HG03108 (cell line): ENCODE measurements at regions not wholly inside any gene's neighbourhood (a gene's known extent, or its start where the extent isn't known, plus 50 kb on each side); places are given as distances from the start of the nearest gene placed in this dataset.

ENCODE experiments used
- ATAC-seq: cut with Tn5 transposase; IDR thresholded peaks from one replicate; pipeline ENCODE4 v1.9.1; 2021; ENCODE audit warnings: moderate library complexity; ENCODE audit not compliant: unreplicated experiment

DNA sequence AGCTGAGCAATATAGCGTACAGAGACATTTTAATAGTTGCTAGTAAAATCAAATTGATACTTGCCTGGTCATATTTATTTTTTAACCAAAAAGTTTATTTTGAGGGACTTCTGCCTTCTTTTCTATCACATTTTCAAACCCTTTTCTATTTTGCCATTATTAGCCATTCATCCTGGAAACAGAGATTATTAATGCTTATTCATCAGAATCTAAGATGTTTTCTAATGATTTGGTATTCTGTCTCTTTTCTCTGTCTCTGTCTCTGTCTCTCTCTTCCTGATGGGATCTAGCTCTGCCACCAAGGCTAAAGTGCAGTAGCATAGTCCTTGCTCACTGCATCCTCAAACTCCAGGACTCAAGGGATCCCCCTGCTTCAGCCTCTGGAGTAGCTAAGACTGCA is 871.3 kb upstream of the CDH8 start:
- ATAC-seq, result no peak

DNA sequence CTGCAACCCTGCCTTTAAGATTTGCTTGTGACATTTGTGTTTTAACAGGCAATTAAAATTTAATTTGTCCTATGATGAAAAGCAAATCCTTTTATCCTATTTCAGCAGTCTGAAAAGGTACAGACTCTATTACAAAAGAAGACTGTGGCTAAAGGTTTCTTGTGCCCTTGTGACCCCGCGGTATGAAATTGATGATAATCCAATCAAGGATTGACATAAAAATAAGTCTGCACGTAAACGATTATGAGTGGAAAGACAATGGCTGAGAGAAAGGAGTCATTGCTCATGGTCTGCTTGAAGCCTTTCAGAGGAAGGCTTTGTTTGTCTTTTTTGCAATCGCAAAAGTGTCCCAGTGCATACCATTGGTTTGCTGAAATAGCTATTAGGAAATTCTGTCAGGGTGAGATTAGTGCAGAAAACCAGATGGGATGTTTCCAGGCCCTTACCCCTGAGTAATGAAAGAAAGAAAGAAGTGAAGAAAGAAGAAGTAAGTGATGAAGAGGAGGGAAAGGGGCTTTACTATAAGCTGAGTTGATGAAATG is 867.8 kb upstream of the CDH8 start:
- ATAC-seq, result no peak

DNA sequence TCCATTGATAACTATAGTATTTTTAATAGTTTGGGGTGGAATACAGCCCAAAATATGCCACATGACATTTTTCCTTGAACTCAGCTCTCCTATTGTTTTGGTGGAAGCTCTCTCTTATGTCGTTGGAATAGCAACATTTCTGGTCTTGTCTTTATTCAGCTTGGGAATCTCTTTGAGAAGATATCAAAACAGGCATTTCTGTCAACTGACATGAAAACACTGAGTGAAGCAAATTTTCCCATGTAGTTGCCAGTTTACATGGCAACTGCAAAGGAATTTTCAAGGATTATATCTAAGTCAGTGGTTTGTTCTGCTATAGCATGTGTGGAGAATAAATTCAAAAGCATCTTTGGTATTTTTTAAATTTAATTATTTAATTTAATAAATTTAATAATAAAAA is 863.5 kb upstream of the CDH8 start:
- ATAC-seq, result no peak

DNA sequence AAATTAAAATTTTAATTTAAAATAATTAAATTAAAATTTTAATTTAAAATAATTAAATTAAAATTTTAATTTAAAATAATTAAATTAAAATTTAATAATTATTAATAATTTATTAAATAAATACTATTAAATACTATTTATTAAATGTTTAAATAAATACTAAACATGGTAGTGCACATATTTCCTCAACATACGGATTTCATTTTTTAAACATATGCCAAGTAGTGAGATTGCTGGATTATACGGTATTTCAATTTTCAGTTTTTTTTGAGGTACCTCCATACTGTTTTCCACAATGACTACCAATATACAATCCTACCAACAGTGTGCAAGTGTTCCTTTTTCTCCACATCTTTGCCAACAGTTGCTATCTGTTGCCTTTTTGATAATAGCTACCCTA is 852.9 kb upstream of the CDH8 start:
- ATAC-seq, result no peak

DNA sequence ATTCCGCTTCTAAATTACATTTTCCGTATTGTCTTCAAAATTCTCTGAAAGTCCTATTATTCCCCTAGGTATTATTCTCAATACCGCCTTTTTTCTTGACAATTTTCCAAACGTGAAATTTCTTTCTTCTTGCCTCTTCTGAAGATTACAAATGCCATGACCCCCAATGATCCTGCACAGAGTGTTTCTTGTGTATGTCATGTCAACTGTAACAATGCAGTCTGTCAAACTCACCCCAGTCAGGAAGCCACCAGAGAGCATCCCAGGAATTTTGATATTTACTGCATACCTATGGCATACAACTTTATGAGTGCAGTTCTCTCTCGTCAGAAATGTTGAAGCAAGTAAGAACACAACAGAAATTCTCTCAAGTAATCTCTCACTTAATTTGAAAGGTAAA is 847.3 kb upstream of the CDH8 start:
- ATAC-seq, result no peak

DNA sequence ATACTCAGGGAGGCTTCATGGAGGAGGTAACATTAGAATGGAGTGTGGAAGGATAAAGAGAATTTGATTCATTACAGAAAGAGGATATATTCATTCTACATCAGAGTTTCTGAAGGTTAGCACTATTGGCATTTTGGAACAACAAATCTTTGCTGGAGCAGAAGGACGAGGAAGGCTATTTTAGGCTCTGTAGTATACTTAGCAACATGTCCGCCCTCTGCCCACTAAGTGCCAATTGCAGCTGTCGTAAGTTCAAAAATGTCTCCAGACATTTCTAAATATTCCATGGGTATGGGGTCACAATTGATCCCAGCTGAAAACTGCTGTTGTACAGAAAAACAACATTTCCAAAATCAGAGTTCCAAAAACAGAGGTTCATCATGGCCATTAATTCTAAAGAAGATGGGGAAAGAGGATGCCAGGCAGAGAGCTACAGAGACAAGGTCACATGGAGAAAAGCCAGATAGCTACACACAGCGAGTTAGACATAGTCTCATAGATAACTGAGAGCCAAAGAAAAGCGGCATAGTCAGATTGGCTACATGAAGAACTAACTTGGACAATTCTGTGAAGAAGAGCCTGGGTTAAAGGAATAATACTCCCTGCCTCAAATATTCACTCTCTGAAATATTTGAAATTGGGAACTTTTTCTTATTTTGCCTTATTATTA is 846.4 kb upstream of the CDH8 start:
- ATAC-seq, result no peak

DNA sequence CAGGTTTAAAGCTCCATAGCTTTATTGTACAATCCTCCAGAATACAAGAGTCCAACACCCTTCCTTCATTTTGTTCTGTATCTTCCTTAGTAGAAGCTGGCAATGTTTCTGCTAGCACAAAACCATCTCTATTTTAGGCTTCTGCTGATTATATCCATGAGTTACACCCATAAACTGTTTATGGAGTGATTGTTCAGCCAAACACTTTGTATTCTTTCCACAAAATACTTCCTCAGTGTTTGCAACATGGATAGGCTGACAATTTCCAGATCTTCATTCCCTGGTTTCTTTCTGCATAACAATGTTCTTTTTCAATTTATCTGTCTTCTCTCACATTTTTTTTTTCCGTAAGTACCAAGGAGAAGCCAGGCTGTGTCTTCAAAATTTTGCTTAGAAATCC is 839.9 kb upstream of the CDH8 start:
- ATAC-seq, result no peak

DNA sequence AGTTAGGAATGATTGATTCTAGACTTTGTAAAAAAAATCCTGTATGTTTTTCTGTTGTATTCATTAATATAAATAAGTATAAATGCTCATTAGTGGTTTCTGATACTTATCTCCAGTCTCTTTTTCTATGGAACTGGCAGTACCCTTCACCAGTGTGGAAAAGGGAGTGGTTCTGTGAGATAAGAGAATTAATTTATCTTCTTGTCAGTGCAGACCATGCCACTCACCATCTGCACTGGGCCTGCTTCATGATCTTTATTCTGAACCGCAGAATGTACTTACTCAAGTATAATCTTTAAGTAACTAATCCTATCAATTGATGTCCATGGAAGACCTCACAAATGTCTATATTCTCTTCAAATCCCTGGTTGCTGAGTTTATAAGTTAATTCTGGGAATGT is 836.1 kb upstream of the CDH8 start:
- ATAC-seq, result no peak

DNA sequence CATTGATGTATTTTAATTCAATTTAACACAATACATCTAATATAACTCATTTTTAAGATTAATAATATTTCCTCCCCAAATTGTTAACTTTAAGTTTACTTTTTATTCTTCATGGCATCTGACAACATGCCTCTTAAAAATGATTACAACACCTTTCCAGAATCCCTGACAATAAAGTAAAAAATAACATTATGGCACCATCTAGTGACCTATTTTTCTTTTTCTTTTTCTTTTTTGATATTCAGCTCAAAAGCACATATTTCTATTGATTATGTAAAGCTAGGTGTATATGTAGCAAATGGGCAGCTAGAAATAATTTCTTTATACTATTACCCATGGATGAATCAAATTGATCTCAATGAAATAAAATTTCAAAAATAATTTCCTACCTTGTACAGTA is 834.3 kb upstream of the CDH8 start:
- ATAC-seq, result no peak

DNA sequence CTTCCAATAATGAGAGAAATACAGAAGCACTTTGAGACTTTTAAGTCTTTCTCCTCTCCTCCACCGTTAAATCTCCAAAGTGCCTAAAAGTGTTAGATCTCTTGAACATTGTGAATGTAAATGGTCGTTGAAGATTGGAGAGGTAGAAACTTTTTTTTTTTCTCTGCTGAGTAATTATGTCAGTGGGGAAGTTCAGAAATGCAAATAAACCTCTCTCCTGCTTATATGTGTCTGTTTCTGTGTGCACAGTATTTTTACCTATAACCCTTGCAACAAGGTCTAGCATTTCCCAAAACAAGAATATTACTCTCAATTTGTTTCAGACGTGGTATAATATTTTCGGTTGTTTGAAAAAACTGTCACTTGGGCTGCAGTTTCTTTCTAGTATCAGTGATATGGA is 833.6 kb upstream of the CDH8 start:
- no peak for ATAC-seq

DNA sequence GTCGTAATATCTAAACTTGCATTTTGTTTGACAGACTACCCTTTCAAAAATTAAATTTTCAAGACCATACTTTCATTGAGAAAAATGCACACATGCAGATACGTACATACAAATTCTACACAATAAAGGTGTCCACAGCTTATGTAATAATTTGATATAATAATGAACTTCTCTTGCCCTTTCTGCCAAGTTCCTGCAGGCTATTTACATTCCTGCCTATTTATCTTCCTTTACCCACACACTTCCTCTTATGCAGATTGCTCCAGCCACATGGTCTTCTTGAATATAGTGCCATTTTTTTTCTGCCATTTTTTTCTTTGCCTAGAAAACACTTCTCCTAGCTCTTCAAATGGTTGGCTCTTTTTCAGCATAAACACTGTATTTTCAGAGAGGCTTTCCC is 826.9 kb upstream of the CDH8 start:
- no peak for ATAC-seq

DNA sequence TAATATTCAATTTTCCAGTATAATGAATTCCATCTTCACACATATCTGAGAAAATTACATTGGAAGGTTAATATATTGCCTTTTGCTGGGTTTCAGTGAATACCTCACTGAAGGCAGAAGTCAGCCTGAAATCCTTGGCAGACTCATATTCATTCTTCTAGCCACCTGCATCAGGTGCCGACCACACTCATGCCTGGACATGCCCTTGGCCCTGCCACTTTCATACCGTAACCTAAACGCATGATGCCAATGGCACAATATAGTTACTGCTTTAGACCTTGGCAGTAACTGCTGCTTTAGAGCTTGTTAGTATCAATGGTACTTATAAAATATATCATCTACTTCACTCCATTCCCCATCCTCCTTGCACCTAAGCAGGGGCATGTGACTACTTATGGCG is 817.6 kb upstream of the CDH8 start:
- ATAC-seq, result no peak

DNA sequence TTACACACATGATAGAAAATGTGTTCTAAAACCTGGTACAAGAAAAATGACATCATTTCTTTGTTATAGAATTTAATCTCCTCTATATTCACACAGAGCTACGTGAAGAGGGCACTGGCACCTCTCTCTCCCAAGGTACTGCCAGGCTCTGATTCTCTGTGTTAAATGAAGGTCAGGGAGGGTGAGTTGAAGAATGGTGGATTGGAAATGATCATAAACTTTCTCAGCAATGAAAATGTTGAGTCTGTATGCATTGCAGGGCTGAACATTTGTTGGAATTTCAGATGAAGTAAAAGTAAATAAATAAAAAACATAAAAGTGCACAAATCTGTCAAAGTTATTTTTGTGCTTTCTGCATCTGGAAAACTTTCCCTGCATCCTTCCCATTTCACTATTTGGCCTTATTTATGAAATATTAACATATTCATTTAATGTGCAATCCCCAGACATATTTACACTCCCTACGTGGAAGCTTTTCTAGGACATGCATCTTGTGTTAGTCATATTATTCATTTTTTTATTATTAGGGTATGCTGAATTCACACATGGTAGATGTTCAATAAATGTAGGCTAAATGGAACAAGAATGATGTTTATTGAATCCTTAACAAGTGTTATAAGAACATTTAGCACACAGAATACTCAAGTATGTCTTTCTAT is 810.3 kb upstream of the CDH8 start:
- ATAC-seq, result no peak

DNA sequence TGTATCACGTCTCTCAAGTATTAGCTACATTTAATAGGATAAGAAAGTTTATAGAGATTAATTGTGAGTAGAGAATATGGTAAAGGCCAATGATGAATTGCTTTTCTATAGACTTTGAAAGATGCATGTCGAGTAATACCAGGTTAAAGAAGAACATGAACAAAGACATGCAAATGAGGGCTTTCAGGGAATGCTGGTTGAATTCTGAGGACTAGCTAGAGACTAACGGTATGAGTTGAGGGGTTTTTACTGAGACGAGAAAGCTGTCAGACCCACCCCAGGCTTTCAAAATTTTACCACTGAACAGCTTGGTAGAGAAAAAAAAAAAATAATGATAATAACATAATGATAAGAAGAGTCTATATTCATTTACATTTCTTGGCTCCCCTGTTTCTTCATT is 796.0 kb upstream of the CDH8 start:
- ATAC-seq, result no peak

DNA sequence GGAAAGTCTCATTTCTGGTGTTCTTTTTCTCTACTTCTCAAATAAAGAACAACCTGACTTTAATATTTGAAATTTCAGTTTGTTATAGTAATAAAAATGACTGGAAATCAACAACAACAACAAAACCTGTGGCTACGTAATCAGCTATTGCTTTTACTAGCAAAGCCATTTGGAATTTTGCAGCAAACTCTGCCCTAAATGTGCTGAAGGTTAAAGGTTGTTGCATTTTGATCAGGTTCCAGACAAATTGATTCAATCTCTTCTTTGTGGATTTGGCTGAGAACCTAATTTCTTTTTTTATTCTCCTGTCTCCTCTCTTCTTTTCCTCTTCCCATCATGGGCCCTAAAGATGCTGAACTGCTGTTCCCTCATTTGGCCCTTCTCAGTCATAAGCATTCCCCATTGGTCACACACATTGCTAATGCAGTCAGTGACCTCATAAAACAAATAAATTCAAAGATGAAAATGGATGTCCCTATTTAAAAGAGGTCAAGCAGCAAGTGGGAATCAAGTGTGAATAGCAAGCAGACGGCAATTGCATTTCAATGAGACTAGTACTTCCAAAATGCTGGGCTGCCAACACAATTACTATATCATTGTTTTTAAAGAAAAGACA is 795.1 kb upstream of the CDH8 start:
- no peak for ATAC-seq

DNA sequence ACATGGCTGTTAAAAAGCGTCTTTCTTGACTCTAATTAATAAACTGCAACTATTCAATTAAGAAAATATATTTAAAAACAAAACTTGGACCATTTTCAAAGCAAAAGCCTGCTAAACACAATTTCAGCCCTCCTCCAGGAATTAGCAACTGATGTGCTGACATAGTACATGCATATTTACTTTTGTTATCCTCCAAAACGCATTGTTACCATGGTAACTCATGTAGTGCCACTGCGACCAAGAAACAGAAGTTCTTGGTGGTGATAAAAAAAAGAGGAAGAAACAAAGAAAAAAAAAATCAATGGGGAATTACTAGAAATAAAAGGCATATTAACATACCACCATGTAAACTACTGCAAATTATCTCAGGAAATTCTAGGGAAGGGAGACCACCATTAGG is 793.4 kb upstream of the CDH8 start:
- no peak for ATAC-seq

DNA sequence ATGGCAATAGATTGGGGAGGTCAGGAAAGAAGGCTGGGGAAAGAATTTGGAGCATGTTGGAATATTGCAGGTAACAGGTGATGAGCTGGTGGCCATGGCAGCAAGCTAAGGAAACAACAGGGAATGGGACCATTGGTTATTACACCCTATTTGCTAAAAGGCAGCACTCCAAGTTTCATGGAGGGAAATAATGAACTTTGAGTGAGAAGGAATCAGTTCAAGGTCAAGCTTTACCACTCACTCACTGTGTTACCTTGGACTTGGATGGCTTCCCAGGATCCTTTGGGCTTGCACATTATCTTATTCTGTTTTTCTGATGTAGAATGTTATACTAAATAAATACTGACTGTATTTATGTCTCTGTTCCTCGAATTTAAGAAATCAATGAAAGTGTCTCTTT is 792.8 kb upstream of the CDH8 start:
- ATAC-seq, result no peak

DNA sequence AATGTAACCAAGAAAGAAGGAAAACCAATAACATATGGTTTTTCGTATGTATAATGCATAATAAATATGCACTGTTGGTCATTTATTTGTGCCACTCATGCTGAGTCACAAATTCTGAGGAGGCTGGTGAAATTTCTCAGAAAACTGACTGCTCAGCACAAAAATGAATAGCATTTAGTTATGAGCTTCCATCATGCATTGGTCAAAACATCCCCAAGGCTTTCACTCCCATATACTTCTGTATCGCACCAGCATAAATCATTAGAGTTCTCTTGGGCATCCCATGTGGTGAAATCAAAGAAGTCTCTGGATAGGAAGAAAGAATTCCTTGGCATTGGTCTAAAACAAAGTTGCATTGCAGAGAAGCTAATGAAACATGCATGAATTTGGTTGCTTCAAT is 785.6 kb upstream of the CDH8 start:
- no peak for ATAC-seq

DNA sequence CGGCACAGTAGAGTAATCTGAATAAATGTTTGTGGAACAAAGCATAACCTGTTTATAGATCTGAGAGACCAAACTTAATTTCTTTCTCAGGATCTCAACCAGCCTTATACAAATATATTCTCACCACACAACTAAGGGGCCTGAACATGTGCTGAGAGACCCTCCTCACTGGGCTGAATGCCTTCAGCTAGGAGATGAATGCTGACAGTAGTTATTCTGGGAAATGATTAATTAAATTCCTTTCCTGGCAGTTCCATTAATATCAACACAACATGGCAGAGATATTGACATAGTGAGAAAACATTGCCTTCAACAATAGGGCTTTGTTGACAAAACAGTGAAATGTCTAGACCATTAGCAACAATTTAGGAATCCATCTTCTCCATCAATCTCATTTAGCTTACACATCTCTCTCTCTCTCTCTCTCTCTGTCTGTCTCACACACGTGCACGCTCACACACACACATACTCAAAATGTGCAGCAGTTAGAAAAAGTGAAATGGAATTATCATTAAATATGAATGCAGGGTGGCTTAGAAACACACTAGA is 780.8 kb upstream of the CDH8 start:
- ATAC-seq, result no peak

DNA sequence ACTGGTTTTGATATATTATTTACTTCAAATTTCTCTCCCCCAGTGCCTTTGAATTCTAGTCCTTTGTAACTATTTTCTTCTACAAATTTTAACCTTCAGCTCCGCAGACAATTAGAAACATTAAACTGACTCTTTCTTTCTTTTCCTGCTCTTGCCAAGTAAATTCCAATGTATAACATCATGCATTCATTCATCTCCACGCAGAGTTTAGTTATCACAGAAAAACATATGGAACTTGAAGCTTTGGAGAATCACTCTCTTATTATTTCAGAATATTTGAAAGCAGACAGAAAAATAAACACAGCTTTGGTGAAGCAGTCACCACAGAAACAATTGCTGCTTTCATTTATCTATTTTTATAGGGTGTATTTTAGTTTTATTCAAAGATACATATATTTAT is 778.7 kb upstream of the CDH8 start:
- no peak for ATAC-seq

DNA sequence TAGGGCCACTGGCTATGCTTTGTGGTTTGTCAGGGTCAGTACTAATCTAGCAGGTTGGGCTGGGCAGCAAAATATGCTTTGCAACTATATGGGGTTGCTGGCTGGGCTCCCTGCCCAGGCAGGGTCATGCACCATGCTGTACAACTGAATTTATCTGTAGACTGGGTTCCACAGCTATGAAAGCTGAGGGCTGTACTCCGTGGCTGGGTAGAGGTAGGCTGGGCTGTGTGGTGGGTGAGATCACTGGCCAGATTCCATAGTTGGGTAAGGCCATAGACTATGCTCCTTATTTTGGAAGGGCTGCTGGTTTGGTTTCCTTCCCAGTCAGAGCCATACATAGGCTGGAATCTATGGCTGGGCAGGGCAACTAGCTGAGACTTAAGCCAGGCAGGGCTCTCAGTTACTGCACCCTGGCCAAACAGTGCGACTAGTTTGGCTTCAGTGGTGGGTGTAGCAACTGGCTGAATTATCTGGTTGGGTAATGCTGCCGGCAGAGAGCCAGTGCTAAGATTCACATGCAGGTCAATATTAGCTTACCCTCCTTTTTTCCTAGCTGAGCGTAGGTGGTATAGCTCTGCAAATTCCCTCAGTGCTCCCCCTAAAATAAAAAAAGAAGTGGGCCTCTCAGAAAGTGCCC is 769.1 kb upstream of the CDH8 start:
- ATAC-seq, result no peak

DNA sequence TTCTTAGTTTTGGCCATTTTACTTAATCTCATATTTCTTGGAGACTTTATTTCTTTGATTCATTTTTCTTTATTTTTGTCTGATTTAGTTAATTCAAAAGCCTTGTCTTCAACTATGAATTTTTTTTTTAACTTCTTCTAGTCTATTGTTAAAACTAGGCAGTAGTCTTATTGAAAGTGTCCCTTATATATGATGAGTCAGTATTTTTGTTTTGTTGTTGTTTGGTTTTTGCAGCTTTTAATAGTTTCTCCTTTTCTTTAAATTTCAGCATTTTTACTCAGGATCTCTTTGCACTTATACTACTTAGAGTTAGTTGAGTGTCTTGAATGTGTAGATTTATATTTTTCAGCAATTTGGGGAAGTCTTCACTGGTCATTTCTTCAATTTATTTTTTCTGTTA is 758.5 kb upstream of the CDH8 start:
- ATAC-seq, result no peak
